ENCODE measurements at regions not wholly inside any gene's neighbourhood (a gene's known extent, or its start where the extent isn't known, plus 50 kb on each side); places are given as distances from the start of the nearest gene placed in this dataset.

DNA sequence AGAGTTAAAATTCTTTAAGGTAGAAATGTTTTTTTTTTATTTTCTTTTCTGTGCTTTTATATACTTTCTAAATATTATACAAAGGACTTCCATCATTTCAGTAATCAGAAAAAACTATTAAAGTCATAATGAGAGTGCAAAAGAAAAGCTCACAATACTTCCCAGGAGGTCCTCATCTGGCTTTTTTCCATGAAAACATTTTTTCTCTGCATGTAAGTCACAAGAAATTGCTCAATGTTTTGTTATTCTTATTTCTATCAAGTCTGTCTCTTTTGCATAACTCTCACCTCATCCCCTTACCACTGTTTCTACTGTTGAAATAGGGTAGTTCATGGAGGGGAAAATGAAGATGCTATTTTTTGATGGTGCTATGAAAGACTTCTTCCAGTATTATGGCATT is 375.0 kb downstream of the TMEM232 start:
- TF ChIP-seq, protein P1, sequence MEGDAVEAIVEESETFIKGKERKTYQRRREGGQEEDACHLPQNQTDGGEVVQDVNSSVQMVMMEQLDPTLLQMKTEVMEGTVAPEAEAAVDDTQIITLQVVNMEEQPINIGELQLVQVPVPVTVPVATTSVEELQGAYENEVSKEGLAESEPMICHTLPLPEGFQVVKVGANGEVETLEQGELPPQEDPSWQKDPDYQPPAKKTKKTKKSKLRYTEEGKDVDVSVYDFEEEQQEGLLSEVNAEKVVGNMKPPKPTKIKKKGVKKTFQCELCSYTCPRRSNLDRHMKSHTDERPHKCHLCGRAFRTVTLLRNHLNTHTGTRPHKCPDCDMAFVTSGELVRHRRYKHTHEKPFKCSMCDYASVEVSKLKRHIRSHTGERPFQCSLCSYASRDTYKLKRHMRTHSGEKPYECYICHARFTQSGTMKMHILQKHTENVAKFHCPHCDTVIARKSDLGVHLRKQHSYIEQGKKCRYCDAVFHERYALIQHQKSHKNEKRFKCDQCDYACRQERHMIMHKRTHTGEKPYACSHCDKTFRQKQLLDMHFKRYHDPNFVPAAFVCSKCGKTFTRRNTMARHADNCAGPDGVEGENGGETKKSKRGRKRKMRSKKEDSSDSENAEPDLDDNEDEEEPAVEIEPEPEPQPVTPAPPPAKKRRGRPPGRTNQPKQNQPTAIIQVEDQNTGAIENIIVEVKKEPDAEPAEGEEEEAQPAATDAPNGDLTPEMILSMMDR (IDR thresholded peaks at IDR 0.05; ENCODE audit: low read depth, low read length) = no peak
- Histone ChIP-seq H3K27me3 (no peaks in the 10 kb centered on the region), H3K36me3 (no peaks in the 10 kb centered on the region), H3K4me1 (no peaks in the 10 kb centered on the region), H3K4me3 (ENCODE audit: low read depth, low read length) (no peak overlapping the region), H3K9me3 (no peaks in the 10 kb centered on the region)
- no peak for DNase-seq

DNA sequence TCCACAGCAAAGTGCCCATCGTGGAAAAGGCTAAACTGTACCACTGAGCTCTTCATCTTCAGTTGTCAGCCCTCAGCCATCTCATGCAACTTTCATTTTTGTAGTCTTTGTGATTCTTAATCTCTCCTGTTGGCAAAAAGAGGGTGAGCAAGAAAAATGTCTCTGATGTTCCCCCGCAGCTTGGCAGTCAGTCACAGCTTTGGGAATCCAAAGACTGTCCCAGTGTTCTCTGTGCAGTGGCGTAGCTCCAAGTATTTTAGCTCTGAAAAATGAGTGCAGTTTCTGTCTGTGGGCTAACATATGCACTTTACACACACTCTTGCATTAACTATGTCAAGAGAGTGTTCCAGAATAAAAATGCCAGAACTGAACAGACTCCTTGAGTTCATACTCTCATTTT is 372.2 kb downstream of the TMEM232 start:
- Histone ChIP-seq H3K9me3 (no peaks in the 10 kb centered on the region), H3K27me3 (no peaks in the 10 kb centered on the region), H3K4me1 (no peaks in the 10 kb centered on the region), H3K36me3 (no peaks in the 10 kb centered on the region), H3K4me3 (ENCODE audit: low read depth, low read length) (no peak overlapping the region)
- no peak for DNase-seq
- TF ChIP-seq, protein P1 (IDR thresholded peaks at IDR 0.05; ENCODE audit: low read depth, low read length) = no peak

DNA sequence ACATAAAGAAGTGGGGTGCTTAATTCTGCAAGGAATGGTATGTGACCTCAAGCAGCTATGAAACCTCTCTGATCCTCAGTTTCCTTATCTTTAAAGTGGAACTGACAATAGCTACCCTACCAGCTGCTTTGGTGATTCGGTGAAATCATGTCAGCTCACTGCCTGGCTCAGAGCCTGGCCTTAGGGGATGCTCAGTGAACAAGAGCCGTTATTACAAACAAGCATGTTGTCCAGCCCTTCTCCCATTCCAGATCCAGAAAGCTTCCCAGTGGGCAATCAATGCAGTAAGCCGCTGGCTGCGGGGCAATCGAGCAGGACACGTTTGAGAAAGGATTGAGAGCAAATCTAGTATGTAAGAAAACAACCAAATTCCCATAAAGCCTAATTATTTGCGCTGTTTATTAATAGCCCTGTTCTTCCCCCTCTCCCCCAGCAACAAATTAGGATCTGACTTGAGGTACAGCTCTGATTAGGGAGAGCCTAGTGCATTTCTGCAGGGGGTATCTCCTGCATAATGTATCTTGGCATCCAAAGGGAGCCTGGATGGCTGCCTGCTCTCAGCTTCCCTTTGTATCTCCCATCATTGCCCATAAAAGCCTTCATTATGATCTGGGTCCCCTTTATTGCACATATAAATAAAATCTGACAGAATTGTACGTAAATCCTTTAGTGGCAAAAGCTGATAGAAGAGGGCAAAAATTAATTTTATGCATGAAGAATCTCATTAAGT is 371.4 kb downstream of the TMEM232 start:
- Histone ChIP-seq H3K36me3 (no peaks in the 10 kb centered on the region), H3K4me3 (ENCODE audit: low read depth, low read length) (no peak overlapping the region), H3K27me3 (no peaks in the 10 kb centered on the region), H3K9me3 (no peaks in the 10 kb centered on the region), H3K4me1 (no peaks in the 10 kb centered on the region)
- TF ChIP-seq, protein P1 (IDR thresholded peaks at IDR 0.05; ENCODE audit: low read depth, low read length) = no peak
- no peak for DNase-seq

DNA sequence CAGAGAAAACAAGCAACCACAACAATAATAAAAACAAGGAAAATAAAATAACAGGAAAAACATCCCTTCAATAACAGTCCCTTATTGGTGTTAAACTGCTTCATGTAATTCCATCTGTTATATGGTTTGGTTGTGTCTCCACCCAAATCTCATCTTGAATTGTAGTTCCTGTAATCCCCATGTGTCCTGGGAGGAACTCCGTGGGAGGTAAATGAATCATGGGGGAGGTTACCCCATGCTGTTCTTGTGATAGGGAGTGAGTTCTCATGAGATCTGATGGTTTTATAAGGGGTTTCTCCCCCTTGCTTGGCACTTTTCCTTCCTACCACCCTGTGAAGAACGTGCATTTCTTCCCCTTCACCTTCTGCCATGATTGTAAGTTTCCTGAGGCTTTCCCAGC is 369.8 kb downstream of the TMEM232 start:
- Histone ChIP-seq H3K4me3 (ENCODE audit: low read depth, low read length) (no peak overlapping the region), H3K36me3 (no peaks in the 10 kb centered on the region), H3K27me3 (no peaks in the 10 kb centered on the region), H3K4me1 (no peaks in the 10 kb centered on the region), H3K9me3 (no peaks in the 10 kb centered on the region)
- no peak for DNase-seq
- TF ChIP-seq, protein P1 (IDR thresholded peaks at IDR 0.05; ENCODE audit: low read depth, low read length) = no peak

DNA sequence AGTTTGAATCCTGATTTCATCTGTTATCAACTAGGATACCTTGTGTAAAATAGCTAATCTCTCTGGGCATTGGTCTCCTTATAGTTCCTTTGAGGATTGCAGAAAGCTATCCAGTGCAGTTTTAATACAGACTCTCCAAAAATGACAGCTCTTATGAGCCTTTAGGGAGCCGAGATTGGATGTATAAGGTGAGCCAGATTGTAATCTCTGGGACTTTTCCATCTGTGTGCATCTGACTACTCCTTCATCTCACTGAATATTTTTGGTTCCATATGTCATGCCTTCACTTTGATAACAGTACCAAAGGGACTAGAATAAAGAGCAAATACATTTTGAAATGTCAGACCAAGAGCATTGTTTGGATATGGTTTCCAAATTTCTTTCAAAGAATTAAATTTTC is 367.2 kb downstream of the TMEM232 start:
- Histone ChIP-seq H3K27me3 (no peaks in the 10 kb centered on the region), H3K36me3 (no peaks in the 10 kb centered on the region), H3K4me1 (peaks cover 6% of the 10 kb centered on the region; the same call in 1 of the 2 replicates), H3K4me3 (ENCODE audit: low read depth, low read length) (no peak overlapping the region), H3K9me3 (no peaks in the 10 kb centered on the region)
- no peak for DNase-seq
- TF ChIP-seq, protein P1 (IDR thresholded peaks at IDR 0.05; ENCODE audit: low read depth, low read length) = no peak

DNA sequence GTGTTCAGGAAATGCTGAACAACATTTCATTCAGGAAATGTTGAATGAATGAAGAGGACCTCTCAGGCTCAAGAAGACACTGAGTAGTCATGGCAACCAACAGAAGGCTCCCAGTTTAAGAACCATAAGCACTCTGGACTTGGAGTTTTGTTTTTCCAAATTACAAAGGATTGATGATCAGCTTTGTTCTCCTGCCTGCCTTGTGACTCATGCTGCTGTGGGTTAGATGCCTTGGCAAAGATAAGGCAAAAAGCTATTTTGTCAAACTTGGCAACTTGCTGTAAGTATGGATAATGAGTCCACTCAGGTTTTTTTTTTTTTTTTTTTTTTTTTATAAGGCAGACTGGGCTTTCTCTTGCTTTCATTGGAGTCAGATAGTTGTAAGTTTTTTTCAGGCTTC is 365.0 kb downstream of the TMEM232 start:
- Histone ChIP-seq H3K4me3 (ENCODE audit: low read depth, low read length) (no peak overlapping the region), H3K27me3 (no peaks in the 10 kb centered on the region), H3K4me1 (peaks cover 6% of the 10 kb centered on the region; the same call in 1 of the 2 replicates), H3K9me3 (no peaks in the 10 kb centered on the region), H3K36me3 (no peaks in the 10 kb centered on the region)
- TF ChIP-seq, protein P1 (IDR thresholded peaks at IDR 0.05; ENCODE audit: low read depth, low read length) = no peak
- DNase-seq = no peak
